COLO829 (cell line): ENCODE measurements at regions not wholly inside any gene's neighbourhood (a gene's known extent, or its start where the extent isn't known, plus 50 kb on each side); places are given as distances from the start of the nearest gene placed in this dataset.
"Not testable (repeated sequence)": the region's sequence is repeated elsewhere in the genome, so short reads cannot be mapped to it uniquely, and the experiment has no call there.

ENCODE experiments used
- DNase-seq: peaks from one replicate; pipeline ENCODE4 v3.0.0; 2012; ENCODE audit warnings: low spot score

DNA sequence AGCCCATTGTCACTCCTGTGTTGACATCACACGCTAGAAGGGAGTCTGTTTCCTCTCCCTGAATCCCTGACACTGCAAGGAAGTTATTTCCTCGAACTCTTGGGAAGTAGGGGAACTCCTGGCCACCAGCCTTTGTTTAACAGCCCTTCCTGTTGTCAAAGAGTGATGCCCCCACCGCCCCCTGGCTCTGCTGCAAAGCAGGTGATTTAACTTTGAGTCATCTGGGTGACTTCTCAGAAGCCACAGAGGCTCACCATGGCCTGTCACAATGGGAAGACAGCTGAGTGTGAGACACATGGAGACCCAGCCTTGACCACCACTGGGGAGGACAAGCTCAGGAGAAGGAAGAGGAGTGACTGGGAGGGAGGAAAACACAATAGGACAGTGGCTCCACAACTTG is 182.8 kb downstream of the PSMG1 start:
- DNase-seq = no peak

DNA sequence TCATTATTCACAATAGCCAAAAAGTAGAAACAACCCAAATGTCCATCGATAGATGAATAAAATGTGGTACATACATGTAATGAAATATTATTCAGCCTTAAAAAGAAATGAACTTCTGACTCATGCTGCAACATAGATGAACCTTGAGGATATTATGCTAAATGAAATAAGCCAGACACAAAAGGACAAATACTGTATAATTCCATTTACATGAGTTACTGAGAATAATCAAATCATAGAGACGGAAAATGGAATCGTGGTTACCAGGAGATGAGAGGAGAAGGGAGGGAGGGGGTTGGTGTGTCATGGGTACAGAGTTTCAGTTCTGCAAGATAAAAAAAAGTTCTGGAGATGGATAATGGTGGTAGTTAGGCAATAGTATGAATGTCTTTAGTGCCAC is 184.1 kb downstream of the PSMG1 start:
- DNase-seq = no peak

DNA sequence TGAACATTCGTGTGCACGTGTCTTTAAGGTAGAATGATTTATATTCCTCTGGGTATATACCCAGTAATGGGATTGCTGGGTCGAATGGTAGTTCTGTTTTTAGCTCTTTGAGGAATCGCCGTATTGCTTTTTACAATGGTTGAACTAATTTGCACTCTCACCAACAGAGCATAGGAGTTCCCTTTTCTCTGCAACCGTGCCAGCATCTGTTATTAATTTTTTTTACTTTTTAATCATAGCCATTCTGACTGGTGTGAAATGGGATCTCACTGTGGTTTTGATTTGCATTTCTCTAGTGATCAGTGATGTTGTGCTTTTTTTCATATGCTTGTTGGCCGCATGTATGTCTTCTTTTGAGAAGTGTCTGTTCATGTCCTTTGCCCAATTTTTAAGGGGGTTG is 185.0 kb downstream of the PSMG1 start:
- not testable (repeated sequence) for DNase-seq

DNA sequence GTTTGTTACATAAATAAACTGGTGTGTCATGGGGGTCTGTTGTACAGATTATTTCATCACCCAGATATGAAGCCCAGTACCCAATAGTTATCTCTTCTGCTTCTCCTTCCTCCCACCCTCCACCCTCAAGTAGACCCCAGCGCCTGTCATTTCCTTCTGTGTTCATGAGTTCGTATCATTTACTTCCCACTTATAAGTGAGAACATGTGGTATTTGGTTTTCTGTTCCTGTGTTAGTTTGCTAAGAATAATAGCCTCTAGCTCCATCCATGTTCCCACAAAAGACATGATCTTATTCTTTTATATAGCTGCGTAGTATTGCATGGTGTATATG is 185.4 kb downstream of the PSMG1 start:
- DNase-seq = not testable (repeated sequence)

DNA sequence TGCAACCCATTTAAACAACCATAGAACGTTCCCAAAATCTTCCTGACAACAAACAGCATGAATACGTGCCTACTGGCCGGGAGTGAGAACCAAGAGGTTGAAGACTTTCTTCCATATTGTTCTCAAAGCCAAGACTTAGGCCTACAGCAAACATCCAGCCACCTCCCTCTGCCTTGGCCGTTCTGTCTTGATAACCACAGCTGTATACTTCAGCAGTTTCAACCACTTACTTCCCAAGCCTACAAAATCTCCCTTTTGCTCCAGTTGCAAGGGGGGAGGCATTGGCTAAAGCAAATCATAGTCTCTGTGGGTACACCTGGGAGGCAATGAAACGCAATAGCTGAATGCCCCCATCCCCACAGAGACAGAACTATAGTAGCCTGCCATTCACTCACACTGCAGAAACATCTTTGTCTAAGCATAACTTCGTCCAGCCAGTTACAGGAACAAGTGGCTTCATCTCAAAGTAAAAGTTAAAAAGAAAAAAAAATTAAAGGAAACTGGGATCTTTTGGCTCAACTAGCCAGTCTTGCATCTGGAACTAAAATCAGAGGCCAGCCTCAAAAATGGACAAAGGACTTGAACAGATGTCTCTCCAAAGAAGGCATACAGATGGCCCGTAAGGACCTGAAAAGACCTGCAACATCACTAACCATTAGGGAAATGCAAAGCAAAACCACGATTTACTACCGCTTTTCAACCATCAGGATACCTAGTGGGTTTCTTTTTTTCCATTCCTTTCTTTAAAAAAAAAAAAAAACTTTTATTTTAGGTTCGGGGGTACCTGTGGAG is 186.0 kb downstream of the PSMG1 start:
- no peak for DNase-seq

DNA sequence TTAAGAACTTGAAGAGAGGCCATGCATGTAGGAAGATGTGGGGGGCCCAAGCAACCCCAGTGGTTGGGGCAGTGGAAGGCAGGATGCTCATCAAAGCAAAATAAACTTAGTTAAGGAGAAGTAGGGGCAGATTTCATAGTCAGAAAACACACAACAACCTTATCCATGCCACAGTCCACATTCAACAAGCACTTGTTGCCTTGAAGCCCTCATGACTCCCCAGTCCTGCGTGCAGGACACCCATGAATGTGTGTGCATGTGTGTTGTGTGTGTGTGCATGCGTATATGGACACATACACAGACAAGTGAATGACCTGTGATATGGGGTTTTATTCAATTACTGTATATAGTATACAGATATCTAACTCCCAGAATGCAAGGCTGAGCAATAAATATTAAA is 186.9 kb downstream of the PSMG1 start:
- DNase-seq = no peak

DNA sequence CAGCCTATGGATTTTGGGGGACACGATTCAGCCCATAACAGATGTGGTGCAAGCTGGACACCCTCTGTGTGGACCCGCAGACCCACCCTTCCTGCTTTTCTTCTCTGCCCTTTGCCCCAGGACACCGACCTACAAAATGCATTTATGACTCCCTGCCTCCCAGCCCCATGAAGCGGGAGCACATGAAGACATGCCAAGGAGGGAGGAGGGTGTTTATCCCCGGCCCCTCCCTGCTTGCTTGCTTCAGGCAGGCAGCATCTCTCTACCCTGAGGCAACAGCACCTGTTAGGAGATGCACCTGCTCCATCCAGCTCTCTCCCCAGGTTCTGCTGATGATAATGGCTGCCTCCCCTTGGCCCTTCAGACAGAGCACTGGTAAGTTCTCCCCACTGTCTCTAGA is 187.5 kb downstream of the PSMG1 start:
- DNase-seq = no peak

DNA sequence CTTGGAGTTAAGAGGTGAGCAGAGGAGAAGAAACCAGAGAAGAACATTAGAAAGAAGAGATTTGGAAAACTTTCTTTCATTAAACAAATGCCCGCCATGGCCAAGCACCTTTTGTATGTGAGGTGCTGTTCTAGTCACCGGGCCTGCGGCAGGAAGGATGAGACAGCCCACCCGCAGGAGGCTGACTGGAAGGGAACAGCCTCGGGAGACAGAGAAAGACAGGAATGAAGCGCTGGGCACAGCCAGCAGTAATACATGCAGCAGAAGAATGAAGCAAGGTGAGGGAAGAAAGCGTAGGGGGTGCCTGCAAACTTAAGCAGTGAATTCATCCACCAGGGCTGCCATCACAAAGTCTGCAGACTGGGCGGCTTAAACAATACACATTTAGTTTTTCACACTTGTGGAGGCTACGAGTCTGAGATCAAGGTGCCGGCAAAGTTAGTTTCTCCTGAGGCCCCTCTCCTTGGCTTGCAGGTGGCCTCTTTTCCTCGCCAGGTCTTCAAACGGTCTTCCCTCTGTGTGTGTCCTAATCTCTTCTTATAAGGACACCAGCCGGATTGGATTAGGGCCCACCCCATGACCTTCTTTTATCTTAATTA is 188.1 kb downstream of the PSMG1 start:
- DNase-seq = no peak

DNA sequence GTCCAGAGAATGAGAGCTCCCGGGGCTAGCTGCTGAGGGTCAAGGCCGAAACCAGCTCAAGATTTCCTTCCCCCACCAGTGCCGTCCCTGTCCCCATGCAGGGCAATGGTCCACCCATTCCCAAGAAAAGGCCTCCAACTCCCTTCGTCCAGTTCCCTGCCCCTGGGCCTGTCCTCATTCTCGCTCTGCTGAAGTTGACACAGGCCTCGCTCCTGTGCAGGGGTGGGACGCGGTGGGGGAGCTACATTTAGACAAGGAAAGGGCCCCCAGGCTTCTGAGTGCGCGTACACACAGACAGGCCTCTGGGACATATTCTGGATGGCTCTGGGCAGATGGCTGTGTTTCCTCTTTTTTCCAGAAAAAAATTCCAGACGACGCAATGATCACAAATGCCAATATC is 188.3 kb downstream of the ETS2 start:
- DNase-seq = no peak

DNA sequence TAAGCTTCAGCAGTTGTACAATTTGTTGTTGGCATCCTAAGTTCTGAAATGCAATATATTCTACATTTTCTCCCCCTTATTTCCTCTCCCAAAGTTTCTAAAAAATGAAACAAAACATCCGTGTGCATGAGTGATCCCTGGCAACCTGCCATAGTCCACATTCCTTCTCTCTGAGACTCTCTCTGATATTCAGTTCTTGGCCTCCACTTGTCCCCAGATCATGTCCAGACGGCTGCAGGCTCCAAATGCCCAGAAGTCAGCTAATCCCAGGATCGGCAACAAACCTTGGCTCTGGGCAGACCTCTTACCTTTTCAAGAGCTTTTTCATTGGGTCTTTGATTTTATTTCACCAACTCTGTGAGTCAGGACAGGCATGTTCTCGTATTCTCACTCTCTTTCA is 187.8 kb downstream of the ETS2 start:
- DNase-seq = peak; percentile 67

DNA sequence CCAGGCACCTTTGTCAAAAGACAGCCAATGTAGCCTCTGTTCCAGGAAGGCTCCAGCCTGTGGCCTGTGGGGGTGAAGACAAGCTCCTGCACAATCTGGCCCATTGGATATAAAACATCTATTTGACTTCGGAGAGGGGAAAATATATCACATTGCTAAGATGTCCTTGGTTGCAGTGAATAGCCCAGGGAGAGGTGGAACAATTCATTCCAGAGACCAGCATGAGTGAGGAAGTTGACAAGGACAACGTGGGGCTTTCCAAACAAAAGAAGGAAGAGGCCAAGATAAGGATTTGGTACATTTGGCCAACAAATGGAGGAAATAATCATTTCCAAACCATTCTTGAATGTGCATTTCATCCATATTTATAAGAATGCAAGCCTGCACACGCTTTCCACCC is 187.0 kb downstream of the ETS2 start:
- no peak for DNase-seq

DNA sequence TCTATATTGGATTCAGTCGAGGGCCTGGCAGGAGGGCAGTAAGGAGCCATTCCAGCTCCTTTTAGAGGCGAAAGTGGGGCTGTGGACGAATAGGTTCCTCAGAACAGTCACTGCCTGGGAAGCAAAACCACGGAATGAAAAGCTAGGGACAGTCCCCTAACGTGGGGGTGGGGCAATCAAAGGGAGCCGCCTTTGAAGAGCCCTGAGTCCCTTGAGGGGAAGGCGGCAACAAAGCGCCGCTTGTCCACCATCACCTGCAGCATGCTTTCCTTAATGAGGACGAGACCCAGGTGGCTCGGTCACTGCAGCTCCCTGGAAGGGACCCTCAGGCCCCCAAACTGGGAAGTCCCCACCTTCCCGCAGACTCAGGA is 184.7 kb downstream of the ETS2 start:
- no peak for DNase-seq

DNA sequence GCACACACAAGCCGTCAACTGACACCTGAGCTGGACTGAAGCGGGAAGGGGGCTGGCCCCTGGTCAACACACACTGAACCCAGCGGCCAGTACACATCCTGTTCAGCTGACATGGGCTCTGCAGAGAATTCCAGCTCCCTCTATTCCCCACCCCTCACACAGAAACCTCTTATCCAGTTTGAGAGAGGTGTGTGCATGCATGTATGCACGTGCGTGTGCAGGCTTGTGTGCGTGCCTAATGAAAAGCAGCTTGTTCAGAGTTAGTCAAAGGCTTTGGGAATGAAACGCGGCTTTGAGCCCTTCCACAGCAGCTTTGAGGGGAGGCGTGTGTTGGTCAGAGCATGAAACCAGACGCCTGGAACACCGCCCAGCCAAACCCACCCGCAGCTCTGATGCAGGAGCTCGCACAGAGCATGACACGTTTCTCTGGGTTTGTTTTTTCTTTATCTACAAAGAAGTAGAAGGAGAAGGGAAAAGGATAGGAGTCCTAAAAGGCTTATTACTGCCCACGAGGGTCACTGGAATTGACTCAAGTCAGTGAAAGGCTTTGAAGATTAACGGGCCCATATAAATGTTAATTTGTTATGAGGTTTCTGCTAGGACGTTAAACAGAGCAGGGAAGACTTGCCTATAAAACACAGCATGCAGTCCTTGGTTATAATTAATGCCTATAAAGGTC is 184.2 kb downstream of the ETS2 start:
- DNase-seq = peak; percentile 50

DNA sequence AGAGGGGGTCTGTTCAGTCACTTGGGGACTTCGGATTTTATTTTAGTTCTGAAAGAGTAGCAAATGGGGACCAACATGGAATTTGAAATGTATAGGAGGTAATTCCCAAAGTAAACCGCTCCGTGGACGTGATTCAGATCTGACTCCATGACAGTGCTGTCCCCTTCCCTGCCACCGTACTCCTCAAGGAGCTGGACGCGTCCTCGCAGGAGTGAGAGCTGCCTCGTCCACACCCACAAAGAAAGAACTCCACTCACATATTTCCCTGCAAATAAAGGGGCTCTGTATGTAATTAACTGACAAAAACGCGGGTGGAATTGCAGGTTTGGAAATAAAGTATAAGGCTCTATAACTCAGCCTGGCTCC is 183.6 kb downstream of the ETS2 start:
- no peak for DNase-seq

DNA sequence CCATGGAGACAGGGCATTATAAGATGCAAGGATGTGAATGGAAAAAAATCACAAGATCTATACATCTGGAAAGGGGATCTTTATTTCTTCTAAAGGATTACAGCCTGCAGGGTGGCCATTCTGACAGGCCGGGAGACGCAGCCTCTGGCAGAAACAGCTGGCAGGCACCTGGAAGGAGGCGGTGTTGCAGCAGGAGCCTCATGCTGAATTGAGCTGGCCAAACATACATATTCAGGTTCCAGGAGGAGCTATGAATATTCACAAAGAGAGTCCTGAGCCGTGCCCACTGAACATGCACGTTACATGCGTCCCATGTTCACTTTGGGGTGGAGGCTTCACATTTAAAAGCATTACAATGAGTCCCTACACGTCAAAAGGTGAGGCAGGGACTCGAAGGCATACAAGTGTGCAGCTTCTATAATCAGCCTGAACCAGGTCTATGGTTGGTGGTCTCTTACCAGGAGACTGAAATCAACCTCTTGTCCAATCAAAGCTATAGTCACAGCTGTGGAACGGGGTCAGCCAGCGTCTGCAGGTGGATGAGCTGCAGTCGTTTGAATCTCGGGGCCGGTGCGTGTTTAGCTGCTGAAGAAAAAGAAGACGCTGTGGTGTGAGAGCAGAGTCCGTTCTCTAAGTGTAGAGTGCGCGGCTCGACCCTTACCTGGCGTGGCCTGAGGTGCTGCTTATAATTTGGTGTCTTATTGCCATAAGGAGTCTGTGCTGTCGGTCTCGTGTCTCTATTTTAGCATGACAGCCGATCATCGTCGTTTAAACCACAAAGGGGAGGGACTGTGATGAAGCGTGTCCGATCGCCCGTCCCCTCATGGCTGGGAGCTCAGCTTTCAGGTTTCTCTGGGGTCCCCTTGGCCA is 183.0 kb downstream of the ETS2 start:
- DNase-seq = no peak

DNA sequence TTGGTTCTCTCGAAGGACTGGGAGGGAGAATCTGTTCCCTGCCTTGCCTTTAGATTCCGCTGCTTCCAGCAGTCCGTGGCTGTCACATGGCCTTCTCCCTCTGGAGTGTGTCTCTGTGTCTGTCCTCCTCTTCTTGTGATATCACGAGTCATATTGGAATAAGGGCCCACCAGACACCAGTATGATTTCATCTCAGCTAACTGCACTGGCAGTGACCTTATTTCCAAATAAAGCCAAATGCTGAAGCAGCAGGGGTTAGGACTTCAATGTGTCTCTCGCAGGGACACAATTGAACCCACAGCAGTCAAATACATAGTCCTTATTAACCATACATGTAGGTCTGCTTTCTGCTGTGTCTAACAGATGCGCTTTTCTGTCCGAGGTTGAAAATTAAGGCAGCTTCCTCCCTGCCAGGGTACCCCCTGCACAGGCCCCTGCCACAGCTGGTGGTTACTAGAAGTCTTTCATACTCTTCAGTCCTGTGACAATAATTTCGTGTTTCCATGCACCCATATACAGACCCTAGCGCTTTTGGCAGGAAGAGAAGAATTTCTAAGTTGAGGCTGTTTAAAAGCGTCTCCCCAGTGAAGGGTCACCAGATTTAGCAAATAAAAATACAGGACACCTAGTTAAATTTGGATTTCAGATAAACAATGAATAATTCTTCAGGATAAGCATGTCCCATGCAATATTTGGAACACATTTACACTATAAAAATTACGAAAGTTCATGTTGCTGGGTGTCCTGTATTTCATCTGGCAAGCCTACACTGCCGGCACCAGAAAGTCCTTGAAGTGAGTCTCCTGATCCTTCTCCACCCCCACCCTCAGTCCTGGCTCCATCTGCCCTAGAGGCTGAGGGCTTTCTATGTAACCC is 182.1 kb downstream of the ETS2 start:
- no peak for DNase-seq

DNA sequence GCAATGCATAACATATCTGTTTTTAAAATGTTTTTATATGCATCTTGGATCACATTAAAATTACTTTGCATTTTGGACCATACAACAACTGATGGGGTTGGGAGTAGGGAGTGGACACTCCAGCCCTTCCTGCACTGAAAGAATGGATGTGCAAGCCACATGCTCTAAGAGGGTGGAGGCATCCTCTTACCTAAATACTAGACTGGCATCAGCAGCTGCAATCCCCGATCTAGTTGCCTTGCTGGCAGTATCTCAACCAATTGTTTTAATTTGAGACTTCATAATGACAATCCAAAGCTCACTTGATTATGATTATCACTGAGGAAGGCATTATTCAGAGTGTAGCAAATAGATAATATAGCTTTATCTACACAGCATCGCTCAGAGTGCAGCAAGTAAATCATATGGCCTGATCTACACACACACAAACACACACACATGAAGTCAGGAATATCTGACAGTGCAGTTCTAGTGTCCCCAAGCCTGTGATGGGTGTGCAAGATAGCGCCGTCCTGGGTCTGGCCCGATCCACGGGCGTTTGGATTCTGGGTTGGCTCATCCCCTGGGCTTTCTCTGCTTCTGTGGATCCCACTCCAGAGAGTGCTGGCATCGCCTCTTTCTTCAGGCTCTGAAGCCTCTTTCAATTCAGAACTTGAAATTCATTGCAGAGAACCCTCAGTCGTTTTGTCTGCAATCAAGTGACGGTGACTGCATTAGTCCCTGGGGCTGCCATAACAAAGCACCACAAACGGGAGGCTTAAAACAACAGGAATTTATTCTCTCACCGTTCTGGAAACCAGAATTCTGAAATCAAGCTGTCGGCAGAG is 181.3 kb downstream of the ETS2 start:
- no peak for DNase-seq

DNA sequence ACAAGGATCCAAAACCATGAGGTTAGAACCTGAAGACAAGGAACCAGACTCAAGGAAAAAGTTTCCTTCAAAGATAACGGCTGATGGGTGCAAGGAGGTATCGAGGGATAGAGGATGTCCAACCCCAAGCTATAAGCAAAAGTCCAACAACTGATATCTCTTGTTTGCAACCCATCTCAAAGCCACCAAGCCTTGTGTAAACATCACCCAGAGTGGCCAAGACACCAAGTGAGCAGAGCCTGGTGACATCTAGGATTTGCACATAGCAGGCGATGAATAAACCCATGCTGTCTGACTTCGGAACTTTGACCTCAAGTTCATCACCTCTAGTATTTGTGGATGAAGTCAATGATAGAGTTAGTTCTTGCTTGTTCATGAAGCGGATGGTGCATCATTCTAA is 180.7 kb downstream of the ETS2 start:
- no peak for DNase-seq

DNA sequence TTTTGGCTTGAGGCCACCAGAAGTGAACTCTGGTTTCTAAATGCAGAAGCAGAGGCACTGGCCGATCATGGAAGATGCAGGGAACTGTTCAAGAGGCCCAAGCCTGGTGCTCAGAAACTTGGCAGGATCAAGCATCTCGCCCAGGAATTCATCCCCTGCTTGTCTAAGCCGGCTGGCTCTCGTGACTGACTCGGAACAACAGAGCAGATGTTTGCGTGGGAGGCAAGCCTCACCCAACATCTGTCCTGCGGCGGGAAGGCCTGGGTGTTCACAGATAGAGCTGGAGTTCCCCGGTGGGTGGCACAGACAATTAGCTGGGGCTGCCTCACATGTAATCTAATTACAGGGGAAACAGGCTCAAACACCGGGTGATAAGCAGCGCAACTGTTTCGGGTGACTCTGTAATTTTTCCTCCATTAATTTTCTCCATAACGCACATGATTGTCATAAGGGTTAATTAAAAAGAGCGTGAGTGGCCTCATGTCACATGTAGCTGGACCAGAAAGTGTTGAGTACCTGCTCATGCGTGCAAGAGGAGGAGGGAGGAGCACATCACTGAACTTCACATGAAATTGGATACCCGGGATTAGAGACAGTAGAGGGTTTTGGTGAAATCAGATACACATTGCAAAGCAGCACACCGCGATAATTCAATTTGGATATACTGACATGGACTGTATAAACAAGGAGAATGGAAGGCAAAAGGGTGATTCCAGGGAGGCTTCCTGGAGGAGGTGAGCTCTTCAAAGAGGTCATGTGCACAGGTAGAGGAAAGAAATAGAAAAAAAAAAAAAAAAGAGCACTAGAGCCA is 180.0 kb downstream of the ETS2 start:
- DNase-seq = peak; percentile 21

DNA sequence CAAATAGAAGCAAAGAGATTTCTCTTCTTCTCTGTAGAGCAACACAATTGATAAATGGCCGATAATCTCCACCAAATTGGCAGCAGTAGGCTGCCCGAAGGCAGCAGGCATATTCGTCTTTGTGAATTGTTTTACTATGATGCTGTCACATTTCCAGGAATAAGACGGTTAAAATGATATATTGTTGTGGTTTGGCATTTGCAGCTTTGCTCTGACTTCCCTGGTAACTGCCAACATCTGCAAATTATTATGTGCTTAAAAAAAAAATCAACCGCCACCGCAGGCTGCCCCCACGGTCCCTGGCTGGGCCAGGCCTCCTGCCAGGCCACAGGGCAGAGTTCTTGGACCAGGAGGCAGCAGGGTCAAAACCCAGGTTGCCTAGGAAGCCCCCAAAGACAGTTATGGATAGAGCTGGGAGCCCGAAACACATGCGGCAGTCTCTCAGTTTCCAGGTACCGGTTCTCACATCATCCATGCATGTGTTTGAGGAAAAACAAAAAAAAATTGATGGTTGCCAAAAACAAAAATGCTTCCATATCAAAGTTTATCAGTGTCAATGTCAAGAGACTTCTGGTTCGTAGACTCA is 179.3 kb downstream of the ETS2 start:
- no peak for DNase-seq
